ENCODE measurements at regions not wholly inside any gene's neighbourhood (a gene's known extent, or its start where the extent isn't known, plus 50 kb on each side); places are given as distances from the start of the nearest gene placed in this dataset.

DNA sequence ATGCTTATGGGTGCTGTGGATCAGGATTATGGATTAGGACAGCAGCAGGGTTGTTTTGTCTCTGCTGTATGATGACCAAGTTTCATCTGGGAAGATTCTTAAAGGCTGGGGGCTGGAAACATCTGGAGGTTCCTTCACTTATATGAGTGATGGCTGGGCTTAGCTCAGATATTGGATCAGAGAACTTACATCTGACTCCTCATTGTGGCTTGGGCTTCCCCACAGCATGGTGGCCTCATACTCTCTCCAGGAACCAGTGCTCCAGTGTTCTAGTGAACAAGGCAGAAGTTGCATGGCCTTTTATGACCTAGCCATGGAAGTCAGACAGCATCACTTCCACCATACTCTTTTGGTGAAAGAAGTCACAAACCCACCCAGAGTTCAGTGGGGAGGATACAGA is 336.1 kb upstream of the TBX3 start:
- DNase-seq (ENCODE audit: insufficient read length, low spot score) (no peak), FAIRE-seq (no peak)

DNA sequence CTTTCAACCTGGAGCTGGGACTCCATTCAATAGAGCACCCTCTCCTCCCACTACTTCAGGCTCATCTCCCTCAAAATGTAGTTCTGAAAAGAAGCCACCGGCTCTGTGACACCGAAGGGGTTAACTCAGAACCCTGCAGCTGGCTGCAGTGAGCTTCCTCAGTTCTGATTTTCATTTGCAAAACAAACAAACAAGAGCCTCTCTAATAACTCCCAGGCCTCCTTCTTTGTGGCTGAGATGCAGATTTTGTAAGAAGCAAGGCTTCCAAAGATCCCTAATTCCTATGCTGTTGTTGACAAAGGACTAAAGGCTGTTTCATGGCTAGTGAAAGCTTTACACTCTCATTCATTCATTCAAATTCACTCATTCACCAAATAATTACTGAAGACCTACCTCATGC is 333.4 kb upstream of the TBX3 start:
- DNase-seq (ENCODE audit: insufficient read length, low spot score) (no peak), FAIRE-seq (no peak)

DNA sequence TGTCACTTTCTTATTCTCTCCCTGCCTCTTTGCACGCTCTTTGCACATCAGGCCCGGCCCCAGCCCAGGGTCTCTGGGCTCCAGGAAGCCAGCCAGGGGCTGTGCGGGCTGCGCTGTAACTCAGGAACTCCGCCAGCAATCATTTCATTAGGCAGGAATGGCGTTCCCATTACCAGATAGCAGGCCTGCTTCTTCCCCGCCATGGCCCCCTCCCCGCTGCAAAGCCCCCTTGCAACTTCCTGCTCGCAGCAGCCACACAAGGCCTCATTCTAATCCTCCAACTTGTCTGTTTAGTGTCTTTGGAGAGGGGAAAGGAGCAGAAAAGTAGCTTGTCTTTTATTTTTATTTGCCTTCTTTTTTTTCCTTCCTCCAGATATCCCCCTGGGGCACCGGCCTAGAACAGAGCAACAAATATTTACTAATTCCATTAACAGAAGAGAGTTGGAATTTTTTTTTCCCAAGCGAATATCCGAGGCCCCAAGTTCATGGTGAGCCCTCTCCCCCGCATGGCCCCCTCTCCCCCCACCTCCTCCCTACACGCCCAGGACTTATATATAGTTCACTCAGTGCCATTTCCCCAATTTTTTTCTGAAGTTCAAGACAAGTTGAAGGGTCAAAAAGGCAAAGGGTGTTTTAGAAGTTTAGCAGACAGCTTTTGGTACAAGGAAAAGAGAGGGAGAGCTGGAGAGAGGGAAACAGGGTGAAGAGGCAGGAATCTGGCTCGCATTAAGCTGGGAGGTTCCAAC is 329.4 kb upstream of the TBX3 start:
- FAIRE-seq (no peak), DNase-seq (ENCODE audit: insufficient read length, low spot score) (no peak)

DNA sequence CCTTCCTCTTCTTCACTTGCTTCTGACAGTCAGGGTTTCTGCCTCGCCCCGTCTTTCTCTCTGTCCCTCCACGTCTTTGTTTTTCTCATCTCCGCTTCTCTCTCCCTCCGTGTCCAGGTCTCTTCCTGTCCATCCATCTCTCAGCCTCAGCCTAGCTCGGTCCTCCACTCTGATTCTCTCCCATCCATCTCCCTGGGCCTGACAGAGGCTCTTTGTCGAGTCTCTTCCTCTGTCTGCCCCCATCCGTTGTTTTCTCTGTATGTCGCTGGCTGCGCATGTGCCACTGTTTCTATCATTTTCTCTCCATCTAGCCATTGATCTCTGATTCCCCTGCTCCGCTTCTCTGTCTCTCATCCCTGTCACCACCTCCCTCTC is 328.9 kb upstream of the TBX3 start:
- DNase-seq (ENCODE audit: insufficient read length, low spot score) (no peak), FAIRE-seq (no peak)

DNA sequence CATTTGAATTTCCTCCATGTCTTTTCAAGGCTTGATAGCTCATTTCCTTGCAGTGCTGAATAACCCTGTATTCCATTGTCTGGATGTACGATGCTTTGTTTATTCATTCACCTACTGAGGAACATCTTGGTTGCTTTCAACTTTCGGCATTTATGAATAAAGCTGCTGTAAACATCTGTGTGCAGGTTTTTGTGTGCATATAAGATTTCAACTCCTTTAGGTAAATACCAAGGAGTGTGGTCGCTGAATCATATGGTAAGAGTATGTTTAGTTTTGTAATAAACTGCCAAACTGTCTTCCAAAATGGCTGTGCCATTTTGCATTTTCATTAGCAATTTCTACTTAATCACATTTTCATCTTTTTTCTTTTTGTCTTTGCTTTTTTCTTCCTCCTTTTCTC is 327.7 kb upstream of the TBX3 start:
- no peak for DNase-seq (ENCODE audit: insufficient read length, low spot score)
- no peak for FAIRE-seq

DNA sequence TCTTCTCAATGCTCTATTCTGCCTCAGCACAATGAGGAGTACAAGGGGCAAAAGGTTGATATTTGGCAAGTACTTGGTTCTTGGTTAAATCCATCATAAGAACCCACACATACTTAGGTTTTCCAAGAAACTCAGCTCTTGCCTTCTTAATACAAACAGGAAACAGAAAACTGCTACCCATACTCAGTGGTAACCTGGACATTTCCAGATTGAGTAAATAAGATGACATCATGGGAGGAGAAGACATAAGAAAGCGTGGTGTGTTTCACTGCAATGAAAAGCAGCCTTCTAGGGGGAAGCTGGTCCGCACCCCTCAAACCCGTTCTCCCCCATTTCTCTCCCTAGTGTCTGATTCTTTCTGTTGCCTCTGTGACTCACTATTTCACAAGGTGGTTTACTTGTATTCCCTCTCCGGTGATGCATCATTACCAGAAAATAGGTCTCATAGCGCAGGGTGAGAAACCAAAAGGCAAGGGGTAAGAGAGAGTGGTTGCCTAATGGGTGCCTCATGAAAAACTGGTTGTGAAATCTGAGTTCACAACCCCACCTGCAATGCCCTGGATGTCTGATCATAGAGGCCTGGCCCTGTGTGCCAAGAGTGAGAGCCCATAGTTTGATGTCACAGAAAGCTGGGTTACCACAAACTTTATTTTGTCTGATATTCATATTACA is 326.5 kb upstream of the TBX3 start:
- FAIRE-seq = no peak
- no peak for DNase-seq (ENCODE audit: insufficient read length, low spot score)

DNA sequence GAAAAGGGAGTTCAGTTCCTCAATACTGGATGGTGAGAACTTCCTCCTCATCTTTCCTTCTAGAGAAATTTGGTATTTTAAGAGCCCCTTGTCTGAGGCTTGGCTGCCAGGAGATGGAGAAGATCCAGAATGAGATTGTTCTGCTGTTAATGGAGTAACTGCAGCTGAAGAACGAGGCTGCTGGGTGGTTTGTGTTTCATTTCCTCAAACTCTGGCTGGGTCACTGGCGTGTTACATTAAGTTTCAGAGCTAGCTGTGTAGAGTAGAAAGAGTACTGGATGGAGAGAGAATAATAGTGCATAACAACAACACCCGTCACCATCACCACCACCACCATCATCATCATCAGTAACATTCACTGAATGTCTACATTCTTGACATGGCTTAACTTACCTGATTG is 325.0 kb upstream of the TBX3 start:
- FAIRE-seq (peak; percentile 60), DNase-seq (ENCODE audit: insufficient read length, low spot score) (no peak)

DNA sequence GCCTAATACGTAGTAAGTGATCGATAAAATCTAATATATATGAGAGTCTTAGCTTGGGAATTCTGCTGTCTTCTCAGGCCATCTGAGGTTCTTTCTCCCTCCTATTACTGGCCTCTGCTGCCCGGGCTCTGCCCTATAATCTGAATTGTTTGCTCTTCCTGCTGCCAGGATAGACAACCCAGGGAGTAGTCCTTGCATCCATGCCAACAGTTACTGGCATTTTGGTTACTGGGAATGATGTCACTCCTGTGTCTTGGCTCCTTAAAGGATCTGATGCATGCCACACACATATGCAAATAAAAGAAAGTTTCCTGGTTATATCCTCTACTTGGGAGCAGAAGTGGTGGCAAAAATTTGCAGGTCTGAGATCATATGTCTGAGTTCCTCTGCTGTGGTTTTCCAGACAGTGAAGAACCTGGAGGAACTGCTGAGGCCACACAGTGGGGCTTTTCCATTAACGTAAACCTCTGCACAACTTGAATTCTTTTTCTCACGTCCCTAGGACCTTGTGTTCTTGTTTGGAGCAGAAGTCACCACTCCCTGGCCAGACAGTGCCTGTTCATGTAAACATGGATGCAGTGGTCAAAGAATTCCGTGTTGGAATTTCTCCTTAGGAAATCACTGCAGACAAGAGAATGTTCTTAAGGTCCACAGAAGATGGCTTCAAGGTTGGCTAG is 320.6 kb upstream of the TBX3 start:
- FAIRE-seq (no peak), DNase-seq (ENCODE audit: insufficient read length, low spot score) (no peak)

DNA sequence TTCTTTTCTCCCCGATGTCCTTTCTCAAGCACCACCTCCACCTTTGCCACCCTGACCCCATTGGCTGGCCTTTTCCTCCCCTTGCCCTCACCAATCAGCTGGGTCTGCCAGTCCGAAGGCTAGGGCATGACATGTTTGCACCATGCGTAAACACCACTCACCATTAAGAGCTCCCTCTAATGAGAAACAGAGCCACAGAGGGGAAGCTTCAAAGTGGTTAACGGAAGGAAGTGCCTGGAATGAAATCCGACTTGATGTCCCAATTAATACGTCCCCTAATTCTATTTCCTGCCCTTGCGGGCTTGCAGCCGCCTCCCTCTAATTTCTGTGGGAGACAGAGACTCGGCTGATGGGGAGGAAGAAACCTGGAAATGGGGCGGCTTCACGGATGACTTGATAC is 318.5 kb upstream of the TBX3 start:
- DNase-seq (ENCODE audit: insufficient read length, low spot score) = no peak
- FAIRE-seq = no peak

DNA sequence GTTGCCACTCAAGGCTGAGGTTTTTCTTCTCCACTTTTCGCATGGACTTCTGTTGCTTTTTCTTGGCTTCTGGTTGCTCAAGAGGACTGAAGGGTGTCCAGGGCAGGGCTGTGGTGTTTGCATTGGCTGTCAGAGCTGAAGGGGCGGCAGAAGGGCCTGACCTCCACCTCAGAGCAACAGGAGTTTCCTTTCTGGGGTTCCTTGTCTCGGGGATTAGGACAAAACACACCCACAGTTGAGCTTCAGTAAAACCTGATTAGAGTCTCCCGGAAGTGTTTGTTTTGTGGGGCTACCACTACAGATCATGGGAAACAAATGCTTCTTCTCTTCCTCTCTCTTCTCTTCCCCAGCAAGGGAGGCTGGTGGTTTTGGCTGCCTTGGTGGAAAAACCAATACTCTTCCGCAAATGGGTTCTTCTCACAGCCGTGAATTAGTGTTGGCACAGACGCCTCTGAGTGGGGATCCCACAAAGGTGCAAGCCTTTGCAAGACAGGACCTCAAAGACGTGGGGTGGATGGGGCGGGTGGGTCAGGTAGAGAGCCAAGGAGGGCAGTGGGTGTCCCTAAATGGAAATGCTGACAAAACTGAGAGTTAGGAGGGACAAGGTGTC is 317.7 kb upstream of the TBX3 start:
- FAIRE-seq (no peak), DNase-seq (ENCODE audit: insufficient read length, low spot score) (no peak)

DNA sequence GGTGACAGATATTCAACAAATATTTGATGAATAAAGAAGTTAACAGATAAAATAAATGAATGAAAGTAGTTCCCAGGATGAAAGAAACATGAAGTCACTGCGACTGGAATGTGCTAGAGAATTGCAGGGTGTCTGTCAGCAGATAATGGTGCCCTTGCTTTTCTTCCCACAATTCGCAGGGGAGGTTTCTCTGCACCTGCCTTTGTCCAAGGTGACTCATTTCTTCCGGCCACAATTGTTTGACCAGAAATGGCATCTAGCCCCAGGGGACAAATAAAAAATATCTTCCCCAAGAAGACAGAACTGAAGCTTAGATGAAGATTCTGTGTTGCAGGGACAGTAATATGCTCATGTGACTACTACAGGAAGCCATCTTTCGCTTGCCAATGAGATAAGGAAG is 316.1 kb upstream of the TBX3 start:
- no peak for FAIRE-seq
- peak; percentile 60 for DNase-seq (ENCODE audit: insufficient read length, low spot score)

DNA sequence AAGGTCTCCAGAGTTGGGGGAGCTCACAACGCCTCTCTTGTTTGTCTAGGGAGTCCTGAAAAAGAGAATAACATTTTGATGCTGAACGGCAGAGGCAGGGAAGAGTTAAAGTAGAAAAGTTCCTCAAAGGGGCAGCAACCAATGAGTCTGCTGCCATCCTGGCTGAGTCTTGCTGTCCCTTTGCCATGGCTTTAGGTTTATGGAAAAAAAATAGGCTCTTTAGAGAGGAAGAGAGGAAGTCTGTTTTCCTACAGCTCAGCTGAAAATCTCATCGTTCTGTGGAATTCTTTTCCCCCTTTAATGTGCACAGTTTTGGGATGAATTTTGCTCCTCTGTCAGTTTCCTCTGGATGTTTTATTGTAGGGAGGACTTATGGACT is 314.8 kb upstream of the TBX3 start:
- FAIRE-seq = no peak

DNA sequence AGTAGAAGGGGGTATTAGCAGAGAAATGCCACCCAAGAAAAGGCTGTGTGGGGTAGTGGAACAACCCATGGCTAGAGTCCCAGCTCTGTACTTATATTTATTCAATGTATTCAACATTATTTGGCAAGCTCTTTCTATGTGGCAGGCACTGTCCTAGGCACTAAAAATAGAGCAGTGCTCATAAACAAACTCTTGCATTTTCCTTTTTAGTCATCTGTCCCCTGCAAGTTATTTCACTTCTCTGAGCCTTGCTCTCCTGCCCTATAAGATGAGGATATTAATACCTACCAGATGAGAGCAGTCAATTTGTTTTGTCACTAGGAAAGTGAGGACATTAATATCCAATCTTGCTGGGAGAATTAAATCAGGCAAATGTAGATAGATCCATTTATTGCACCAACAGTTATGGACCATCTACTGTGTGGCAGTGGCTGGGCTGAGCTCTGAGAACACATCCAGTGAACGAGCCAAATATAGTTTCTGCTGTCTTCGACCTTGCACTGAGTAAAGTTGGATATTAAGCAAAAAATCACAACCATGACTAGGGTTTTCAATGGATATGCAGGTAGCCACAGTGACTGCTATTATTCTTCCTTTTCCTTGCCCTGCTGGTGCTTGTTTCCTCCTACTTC is 314.3 kb upstream of the TBX3 start:
- FAIRE-seq = no peak

More for the DNA sequence above, 314.8 kb upstream of the TBX3 start:
- no peak for DNase-seq (ENCODE audit: insufficient read length, low spot score)

DNA sequence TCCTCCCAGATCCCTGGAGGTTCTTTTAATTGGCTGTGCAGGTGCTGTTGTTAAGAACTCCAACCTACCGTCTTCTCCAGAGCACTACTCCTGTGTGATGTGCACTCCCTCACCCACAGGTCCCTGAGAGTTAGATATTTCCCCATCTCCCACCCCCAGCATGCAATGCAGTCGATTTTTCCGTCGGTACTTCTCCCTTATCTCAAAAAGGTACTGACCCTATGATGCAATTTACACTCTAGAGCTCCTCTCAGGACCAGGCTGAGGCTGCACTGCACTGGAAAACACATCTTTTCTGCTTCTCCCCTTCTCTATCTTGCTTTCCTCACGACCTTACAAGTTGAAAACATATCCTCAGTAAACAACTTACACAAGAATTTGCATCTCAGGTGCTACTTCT is 312.4 kb upstream of the TBX3 start:
- DNase-seq (ENCODE audit: insufficient read length, low spot score) = no peak
- no peak for FAIRE-seq

More for the DNA sequence above, 314.3 kb upstream of the TBX3 start:
- no peak for DNase-seq (ENCODE audit: insufficient read length, low spot score)

DNA sequence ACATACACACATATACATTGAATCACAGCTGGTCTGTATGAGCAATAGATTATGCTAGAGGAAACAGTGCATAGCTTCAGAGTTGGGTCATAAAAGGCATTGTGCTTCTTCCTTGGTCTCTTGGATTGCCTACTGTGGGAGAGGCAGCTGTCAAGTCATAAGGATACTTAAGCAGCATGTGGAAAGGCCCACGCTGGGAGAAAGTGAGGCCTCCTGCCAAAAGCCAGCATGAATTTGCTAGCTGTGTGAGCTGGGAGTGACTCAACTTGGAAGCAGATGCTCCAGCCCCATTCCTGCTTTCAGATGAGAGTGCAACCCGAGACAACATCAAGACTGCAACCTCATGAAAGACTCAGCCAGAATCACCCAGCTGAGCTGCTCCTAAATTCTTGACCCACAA is 311.9 kb upstream of the TBX3 start:
- FAIRE-seq (no peak), DNase-seq (ENCODE audit: insufficient read length, low spot score) (no peak)

DNA sequence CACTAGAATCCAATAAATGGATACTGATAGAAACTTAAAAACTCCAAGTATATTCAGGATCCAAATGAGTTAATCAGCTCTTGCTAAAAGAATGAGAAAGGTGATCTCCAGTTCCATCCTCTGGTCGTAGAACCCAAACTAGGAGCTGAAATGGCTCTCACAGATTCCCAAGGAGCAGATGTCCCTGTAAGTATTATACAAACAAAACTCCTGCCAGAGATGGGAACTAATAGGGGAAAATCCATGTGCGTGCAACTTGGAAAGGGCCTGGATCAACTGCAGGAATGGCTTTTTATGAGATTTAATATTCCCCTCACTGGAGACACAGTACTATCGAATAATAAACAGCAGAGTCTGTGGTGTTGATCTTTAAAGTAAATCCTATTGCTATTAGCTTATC is 309.2 kb upstream of the TBX3 start:
- DNase-seq (ENCODE audit: insufficient read length, low spot score) (no peak), FAIRE-seq (no peak)

DNA sequence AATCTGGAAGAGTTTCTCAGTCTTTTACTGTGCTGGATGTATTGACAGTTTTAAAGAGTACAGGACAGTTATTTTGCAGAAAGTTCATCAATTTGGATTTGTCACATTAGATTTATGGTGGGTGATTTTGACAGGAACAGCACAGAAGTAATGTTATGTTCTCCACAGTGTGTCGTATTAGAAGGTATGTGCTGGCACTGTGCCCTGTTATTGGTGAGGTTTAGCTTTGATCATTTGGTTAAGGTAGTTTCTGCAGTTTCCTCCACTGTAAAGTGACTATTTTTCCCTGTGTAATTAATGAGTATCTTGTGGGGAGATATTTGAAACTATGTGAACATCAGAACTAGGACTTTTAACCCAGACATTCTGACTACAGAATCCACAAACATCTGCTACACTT is 308.5 kb upstream of the TBX3 start:
- DNase-seq (ENCODE audit: insufficient read length, low spot score) = no peak
- no peak for FAIRE-seq

DNA sequence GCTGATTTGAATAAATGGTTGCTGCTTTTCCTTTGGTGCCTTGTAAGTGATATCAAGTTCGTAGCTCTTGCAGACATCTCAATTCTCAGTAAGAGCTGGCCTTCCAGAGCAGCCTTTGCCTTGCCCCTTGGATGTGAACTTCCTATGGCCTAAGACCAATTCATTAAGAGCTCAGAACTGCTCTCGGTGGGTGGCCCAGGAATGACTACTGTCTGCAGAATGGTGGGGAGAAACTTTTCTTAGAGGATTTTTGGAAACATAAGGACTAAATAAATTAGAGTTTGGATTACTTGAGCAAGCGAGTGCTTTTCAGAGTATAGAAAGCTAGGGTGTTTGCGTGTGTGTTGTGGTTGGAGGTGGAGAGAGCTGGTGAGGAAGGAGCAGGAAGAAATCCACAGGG is 306.4 kb upstream of the TBX3 start:
- no peak for FAIRE-seq
- DNase-seq (ENCODE audit: insufficient read length, low spot score) = no peak

DNA sequence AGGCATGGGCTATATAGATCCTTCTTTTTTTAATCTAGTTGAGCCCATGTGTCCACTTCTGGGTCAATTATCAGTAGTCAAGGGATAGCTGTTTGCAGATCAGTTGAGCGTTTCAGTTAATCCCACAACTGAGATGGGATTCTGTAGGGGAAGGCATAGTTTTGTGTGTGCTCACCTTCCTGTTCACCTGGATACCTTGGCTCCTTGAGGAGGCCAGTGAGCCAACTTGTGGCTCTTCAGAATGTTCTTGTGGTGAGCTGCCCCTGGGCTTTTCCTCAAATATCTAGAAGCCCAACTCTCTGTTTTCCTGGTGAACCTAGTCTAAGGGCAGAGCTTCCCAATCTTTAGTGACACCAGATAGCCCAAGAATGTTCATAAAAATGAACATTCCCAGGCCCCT is 302.9 kb upstream of the TBX3 start:
- DNase-seq (ENCODE audit: insufficient read length, low spot score) (no peak), FAIRE-seq (no peak)

DNA sequence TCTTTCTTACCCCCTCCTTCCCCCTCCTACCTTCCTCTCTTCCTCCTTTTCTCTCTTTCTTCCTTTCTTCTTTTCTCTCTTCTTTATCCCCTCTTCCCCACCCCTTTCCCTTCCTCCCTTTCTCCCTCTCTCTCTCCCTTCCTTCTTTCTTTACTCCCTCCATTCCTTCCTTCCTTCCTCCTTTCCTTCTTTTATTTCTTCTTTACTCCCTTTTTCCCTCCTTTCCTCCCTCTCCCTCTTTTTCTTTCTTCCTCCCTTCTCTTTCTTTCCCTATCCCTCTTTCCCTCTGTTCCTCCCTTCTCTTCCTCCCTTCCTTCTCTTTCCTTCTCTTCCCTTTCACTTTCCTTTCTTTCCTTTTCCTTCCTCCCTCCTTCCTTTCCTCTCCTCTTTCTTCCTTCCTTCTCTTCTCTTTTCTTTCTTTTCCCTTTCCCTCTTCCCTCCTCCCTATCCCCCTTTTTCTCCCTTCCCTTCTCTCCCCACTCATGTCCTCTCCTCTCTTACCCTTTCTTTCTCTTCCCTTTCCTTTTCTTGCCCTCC is 302.3 kb upstream of the TBX3 start:
- DNase-seq (ENCODE audit: insufficient read length, low spot score) (no peak), FAIRE-seq (no peak)

DNA sequence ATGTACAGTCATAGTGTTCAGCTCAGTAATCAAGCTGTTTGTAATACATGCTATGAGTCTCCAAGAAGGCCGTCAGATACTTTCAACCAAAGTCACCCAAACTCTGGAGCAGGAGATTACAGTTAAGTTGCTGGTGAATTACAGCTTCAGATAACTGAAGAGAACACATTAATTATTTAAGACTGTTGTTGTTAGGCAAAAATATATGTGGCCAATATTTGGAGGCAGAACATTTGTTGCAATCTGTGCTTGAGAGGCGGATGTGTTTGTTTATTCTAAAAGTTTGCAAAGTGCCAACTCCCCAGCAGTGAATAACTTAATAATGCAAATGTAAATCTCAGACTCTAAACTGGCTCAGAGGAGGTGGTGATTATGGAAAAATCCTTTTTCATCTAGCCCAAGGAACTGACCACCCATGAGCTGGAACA is 300.7 kb upstream of the TBX3 start:
- no peak for FAIRE-seq

More for the DNA sequence above, 300.7 kb upstream of the TBX3 start:
- no peak for DNase-seq (ENCODE audit: insufficient read length, low spot score)
